Pancreas (tissue), 10 donors: ENCODE measurements at regions not wholly inside any gene's neighbourhood (a gene's known extent, or its start where the extent isn't known, plus 50 kb on each side); places are given as distances from the start of the nearest gene placed in this dataset.
A peak's percentile ranks its signal among the peaks of the same experiment; 100 is the strongest.

Source experiments
- ATAC-seq, 4 donors: fragments of 200-7000 bp; cut with Tn5 transposase; one replicate each; pipeline versions ENCODE4 v1.8.0 to v1.9.1; 2020; ENCODE audit warnings: mild to moderate bottlenecking in 4 of 4, moderate library complexity in 4 of 4
- DNase-seq, 6 donors: peaks; one replicate each; pipeline ENCODE4 v3.0.0-alpha.2; 2020
- FAIRE-seq: peaks from 2 replicates; lab custom pipeline; 2012; peaks lifted over from hg19 to GRCh38; lab: Jason Lieb, UNC
- H3K27ac ChIP-seq, 4 donors: fragments of 200-600 bp; sonication (generic); 1 replicate in 3 of 4; 2 replicates in 1 of 4; pipeline versions ENCODE4 v1.5.0 to v1.8.0; 2020
- H3K27me3 ChIP-seq, 4 donors: fragments of 200-600 bp; one replicate each; pipeline ENCODE4 v1.8.0; 2021
- H3K36me3 ChIP-seq, 3 donors: fragments of 200-600 bp; sonication (generic) in 1 of 3; one replicate each; pipeline versions ENCODE4 v1.5.0 to v1.8.0; 2020 to 2021
- H3K4me1 ChIP-seq, 3 donors: fragments of 200-600 bp; one replicate each; pipeline ENCODE4 v1.8.0; 2021
- H3K4me3 ChIP-seq, 4 donors: fragments of 200-600 bp; sonication (generic) in 2 of 4; one replicate each; pipeline versions ENCODE4 v1.5.0 to v1.8.0; 2020 to 2021
- H3K9me3 ChIP-seq, 4 donors: fragments of 200-600 bp; one replicate each; pipeline ENCODE4 v1.8.0; 2021
- WGBS, 2 donors: extraction: QIAGEN DNeasy Blood & Tissue Kit; methylation state at CpG; one replicate each; pipeline ENCODE4 v1.1.7; 2013; 5-methylcytosine and 5-hydroxymethylcytosine counted together
- intact Hi-C, 3 donors: fragments of 100-400 bp; cut with DNase I; formaldehyde crosslinking; loops; one replicate each; pipeline versions ENCODE4 v1.11.1 to v1.14.2; 2022
- TF ChIP-seq, protein P1 (sequence below), 4 donors: fragments of 200-600 bp; sonication (generic) in 3 of 4; IDR thresholded peaks; one replicate each; pipeline versions ENCODE4 v1.5.0 to v1.8.0; 2021; ENCODE audit warnings: antibody characterized with exemption in 4 of 4
- donor health status: healthy with polysubstance abuse.
- donor health status: DM: no; HTN: no; CAD: no; lungs with moderate emphysema.
- donor health status: DM: no; HTN: no; CAD: no.
- donor health status: control.
- donor health status: control.
- donor health status: Bipolar disorder and iron deficiency.
- donor health status: DM: yes; HTN: yes; CAD: no.
- donor health status: DM: no; HTN: no; CAD: no.
- donor health status: DM: no; HTN: no; CAD: no.
- donor health status: DM: yes; HTN: yes; CAD: no.

DNA sequence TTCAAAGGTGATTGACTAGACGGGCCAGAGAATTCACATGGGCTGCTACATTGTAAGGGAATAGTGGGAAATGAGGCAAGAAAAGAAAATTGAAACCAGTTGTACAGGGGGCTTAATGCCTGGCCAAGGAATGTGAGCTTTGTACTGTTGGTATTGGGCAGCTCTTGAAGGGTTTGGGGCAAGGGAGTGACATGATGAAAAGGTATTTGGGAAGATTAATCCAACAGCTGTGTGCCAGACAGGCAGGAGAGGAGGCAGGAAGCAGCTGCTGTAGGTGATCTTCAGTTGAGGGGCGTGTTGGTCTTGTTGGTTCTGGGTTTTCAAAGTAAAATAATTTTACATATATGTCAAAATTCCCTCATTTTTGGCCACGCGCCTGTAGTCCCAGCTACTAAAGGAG, 384.5 kb upstream of the TENM3 start:
- H3K4me1 ChIP-seq: no peaks in the 10 kb centered on the region

DNA sequence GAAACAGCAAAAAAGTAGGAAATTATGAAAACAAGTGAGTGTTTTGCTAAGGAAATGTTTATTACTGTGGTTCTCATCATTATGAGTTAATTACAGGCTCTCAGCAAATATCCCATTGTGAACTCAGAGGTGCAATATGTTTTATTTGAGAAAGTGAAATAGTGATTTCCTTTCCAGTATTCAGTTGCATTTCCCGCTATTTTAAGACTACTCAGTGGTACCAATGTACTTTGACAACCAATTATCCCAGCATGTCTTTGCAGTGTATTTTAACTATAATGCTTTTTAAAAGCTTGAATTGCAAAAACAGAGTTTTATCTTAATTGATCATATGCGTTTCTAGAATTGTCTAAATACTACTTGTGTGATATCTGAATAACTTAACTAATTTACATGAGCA, 383.8 kb upstream of the TENM3 start:
- no peaks in the 10 kb centered on the region for H3K36me3 ChIP-seq
- H3K4me1 ChIP-seq: no peaks in the 10 kb centered on the region
- DNase-seq: no peak
- intact Hi-C loops: no loop called here
- FAIRE-seq: no peak
- H3K27me3 ChIP-seq: no peaks in the 10 kb centered on the region
- no peak overlapping the region for H3K4me3 ChIP-seq
- no peak overlapping the region for H3K27ac ChIP-seq
- WGBS, 2 donors: 61 to 67% methylated on average over 2 of the region's 2 CpGs
- H3K9me3 ChIP-seq: no peaks in the 10 kb centered on the region
- TF ChIP-seq, protein P1, sequence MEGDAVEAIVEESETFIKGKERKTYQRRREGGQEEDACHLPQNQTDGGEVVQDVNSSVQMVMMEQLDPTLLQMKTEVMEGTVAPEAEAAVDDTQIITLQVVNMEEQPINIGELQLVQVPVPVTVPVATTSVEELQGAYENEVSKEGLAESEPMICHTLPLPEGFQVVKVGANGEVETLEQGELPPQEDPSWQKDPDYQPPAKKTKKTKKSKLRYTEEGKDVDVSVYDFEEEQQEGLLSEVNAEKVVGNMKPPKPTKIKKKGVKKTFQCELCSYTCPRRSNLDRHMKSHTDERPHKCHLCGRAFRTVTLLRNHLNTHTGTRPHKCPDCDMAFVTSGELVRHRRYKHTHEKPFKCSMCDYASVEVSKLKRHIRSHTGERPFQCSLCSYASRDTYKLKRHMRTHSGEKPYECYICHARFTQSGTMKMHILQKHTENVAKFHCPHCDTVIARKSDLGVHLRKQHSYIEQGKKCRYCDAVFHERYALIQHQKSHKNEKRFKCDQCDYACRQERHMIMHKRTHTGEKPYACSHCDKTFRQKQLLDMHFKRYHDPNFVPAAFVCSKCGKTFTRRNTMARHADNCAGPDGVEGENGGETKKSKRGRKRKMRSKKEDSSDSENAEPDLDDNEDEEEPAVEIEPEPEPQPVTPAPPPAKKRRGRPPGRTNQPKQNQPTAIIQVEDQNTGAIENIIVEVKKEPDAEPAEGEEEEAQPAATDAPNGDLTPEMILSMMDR (IDR thresholded peaks at IDR 0.05): no peak
- no peak for ATAC-seq

More for the DNA sequence above, 384.5 kb upstream of the TENM3 start:
- no peaks in the 10 kb centered on the region for H3K36me3 ChIP-seq
- 78% methylated on average over 4 of the region's 4 CpGs for whole genome bisulfite sequencing, 2 donors
- no peak overlapping the region for H3K4me3 ChIP-seq
- no peaks in the 10 kb centered on the region for H3K9me3 ChIP-seq
- no peaks in the 10 kb centered on the region for H3K27me3 ChIP-seq
- ATAC-seq (no peak), FAIRE-seq (no peak), DNase-seq (no peak)
- intact Hi-C loops: no loop called here
- TF ChIP-seq, protein P1 (IDR thresholded peaks at IDR 0.05): no peak
- H3K27ac ChIP-seq: no peak overlapping the region

DNA sequence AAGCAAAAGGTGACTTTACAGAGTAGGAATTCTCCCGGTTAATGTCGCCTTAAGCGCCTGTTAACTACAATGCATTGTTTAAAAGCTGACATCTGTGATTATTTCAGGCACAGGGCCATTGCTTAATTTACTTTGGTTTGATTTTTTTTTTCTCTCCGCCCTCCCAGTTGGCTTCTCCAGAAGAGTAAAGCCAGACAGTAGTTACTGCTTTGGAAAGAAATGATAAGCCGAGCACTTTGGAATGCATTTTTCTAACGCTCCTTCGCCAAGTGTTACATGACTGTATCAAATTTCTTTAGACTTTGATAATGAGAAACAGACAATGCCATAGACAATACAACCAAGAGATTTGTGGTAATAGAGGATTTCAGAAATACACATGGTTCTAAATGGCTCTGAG, 383.0 kb upstream of the TENM3 start:
- Histone ChIP-seq H3K36me3 (no peaks in the 10 kb centered on the region), H3K27me3 (no peaks in the 10 kb centered on the region), H3K27ac (no peak overlapping the region), H3K4me1 (no peaks in the 10 kb centered on the region), H3K9me3 (no peaks in the 10 kb centered on the region), H3K4me3 (no peak overlapping the region)
- intact Hi-C loops: no loop called here
- DNase-seq: no peak
- WGBS, 2 donors: 17 to 18% methylated on average over 7 of the region's 7 CpGs
- no peak for FAIRE-seq
- TF ChIP-seq, protein P1 (IDR thresholded peaks at IDR 0.05): no peak
- peak in 3 of 4 donors; percentile 18 to 64 (median 40) for ATAC-seq

DNA sequence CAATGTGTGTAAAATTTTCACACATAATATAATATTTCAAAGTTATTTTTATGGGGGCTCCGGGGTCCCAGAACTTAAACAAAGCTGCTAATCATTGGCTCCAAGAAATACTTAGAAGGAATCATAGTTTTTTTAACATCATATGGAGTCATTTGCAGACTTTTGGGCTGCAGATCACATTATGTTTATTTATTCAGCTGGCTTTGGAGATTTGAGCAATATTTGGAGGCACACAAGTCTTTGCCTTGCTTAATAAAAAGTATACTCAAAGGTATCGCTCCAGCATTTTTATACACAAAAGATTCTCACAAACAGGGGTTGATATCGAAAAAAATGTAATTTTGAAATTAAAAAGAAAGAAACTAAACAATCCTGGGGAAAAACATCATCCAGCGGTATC, 382.5 kb upstream of the TENM3 start:
- no peaks in the 10 kb centered on the region for H3K4me1 ChIP-seq
- no peaks in the 10 kb centered on the region for H3K36me3 ChIP-seq
- H3K27me3 ChIP-seq: no peaks in the 10 kb centered on the region
- 72 to 86% methylated on average over 4 of the region's 4 CpGs for WGBS, 2 donors
- no peak overlapping the region for H3K27ac ChIP-seq
- ATAC-seq: no peak
- FAIRE-seq: no peak
- H3K9me3 ChIP-seq: no peaks in the 10 kb centered on the region
- DNase-seq: no peak
- TF ChIP-seq, protein P1 (IDR thresholded peaks at IDR 0.05): no peak
- no peak overlapping the region for H3K4me3 ChIP-seq
- intact Hi-C loops: no loop called here

DNA sequence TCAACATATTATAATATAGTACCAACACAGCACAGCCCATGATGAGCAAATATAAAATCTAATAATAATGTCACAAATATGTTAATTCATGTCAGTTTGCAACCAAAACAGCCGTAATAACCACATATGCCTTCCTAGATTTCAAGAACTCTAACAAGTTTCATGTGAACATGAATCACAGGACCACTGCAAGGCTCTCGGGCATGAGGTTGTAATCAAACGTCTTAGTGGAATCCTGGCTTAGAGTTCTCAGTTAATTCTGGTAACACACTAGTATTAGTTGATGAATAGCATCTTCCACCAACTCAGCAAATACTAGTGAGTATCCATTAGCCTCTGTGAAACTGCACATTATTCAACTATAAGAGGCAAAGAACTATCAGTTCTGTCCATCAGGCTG, 379.3 kb upstream of the TENM3 start:
- TF ChIP-seq, protein P1 (IDR thresholded peaks at IDR 0.05): no peak
- Histone ChIP-seq H3K27ac (no peak overlapping the region), H3K27me3 (no peaks in the 10 kb centered on the region), H3K4me1 (no peaks in the 10 kb centered on the region), H3K36me3 (no peaks in the 10 kb centered on the region), H3K9me3 (no peaks in the 10 kb centered on the region), H3K4me3 (no peak overlapping the region)
- WGBS, 2 donors: 59 to 71% methylated on average over 3 of the region's 3 CpGs
- FAIRE-seq (no peak), ATAC-seq (no peak), DNase-seq (no peak)
- intact Hi-C loops: no loop called here
